KMS-11 (cell line): ENCODE measurements at regions not wholly inside any gene's neighbourhood (a gene's known extent, or its start where the extent isn't known, plus 50 kb on each side); places are given as distances from the start of the nearest gene placed in this dataset.
A peak's percentile ranks its signal among the peaks of the same experiment; 100 is the strongest.

ENCODE experiments used
- H2AFZ ChIP-seq: fragments of 200-600 bp; sonication (generic); 2 replicates; pipeline ENCODE4 v1.6.1; 2016; ENCODE audit warnings: antibody characterized with exemption, mixed run types, low read depth
- H3K27ac ChIP-seq: fragments of 200-600 bp; sonication (generic); 2 replicates; pipeline ENCODE4 v1.6.1; 2016; ENCODE audit warnings: mild to moderate bottlenecking, mixed run types
- H3K27me3 ChIP-seq: fragments of 200-600 bp; sonication (generic); 2 replicates; pipeline ENCODE4 v1.6.1; 2017; ENCODE audit warnings: mild to moderate bottlenecking, low read depth, mixed run types, moderate library complexity; ENCODE audit not compliant: insufficient read depth
- H3K36me3 ChIP-seq: fragments of 200-600 bp; sonication (generic); 2 replicates; pipeline ENCODE4 v1.6.1; 2017; ENCODE audit warnings: mild to moderate bottlenecking, mixed run types; ENCODE audit not compliant: insufficient read depth
- H3K4me1 ChIP-seq: fragments of 200-600 bp; sonication (generic); 2 replicates; pipeline ENCODE4 v1.6.1; 2016; ENCODE audit warnings: mild to moderate bottlenecking, low read depth, mixed run types; ENCODE audit not compliant: poor library complexity, severe bottlenecking
- H3K4me2 ChIP-seq: fragments of 200-600 bp; sonication (generic); 2 replicates; pipeline ENCODE4 v1.7.0; 2016; ENCODE audit warnings: mild to moderate bottlenecking, mixed run types
- H3K4me3 ChIP-seq: fragments of 200-600 bp; sonication (generic); IDR thresholded peaks from 2 replicates; pipeline ENCODE4 v1.6.1; 2017; ENCODE audit warnings: low read depth, low read length, mixed read lengths; ENCODE audit not compliant: insufficient read depth
- H3K79me2 ChIP-seq: fragments of 200-600 bp; sonication (generic); 2 replicates; pipeline ENCODE4 v1.6.1; 2016; ENCODE audit warnings: low read depth, mixed run types; ENCODE audit not compliant: insufficient read depth
- H3K9ac ChIP-seq: fragments of 200-600 bp; sonication (generic); 2 replicates; pipeline ENCODE4 v1.6.1; 2016; ENCODE audit warnings: mild to moderate bottlenecking, mixed run types
- H4K20me1 ChIP-seq: fragments of 200-600 bp; sonication (generic); 2 replicates; pipeline ENCODE4 v1.6.1; 2016; ENCODE audit warnings: mild to moderate bottlenecking, mixed run types; ENCODE audit not compliant: insufficient read depth
- CTCF ChIP-seq: fragments of 200-600 bp; sonication (generic); conservative IDR thresholded peaks from 2 replicates; pipeline ENCODE4 v1.6.1; 2017; ENCODE audit warnings: low read depth, mild to moderate bottlenecking, antibody characterized with exemption, low read length, moderate library complexity, mixed read lengths

- TF ChIP-seq CTCF = no peak
- peak overlapping the region; percentile 43 for H3K4me2 ChIP-seq
These were observed 247.2 kb upstream of the ZNF804A start for GRCh38 chr2:184351126-184351525.

GRCh38 chr2:184357033-184357432, 241.3 kb upstream of the ZNF804A start:
- H3K4me2 ChIP-seq = no peak overlapping the region
- H3K4me3 ChIP-seq = no peak overlapping the region
- no peaks in the 10 kb centered on the region for H3K27me3 ChIP-seq

More at GRCh38 chr2:184351126-184351525, 247.2 kb upstream of the ZNF804A start:
- Histone ChIP-seq H2AFZ (peak overlapping the region; percentile 45), H3K4me3 (no peak overlapping the region), H3K27ac (peak overlapping the region; percentile 25; the same call in 1 of the 2 replicates), H3K36me3 (no peaks in the 10 kb centered on the region), H3K4me1 (peaks cover 15% of the 10 kb centered on the region), H3K79me2 (no peaks in the 10 kb centered on the region), H4K20me1 (no peaks in the 10 kb centered on the region), H3K27me3 (no peaks in the 10 kb centered on the region), H3K9ac (no peak overlapping the region)

GRCh38 chr2:184359379-184359778, 238.9 kb upstream of the ZNF804A start:
- H3K36me3 ChIP-seq = no peaks in the 10 kb centered on the region
- no peak overlapping the region for H2AFZ ChIP-seq
- no peak overlapping the region for H3K9ac ChIP-seq
- H3K27me3 ChIP-seq = no peaks in the 10 kb centered on the region
- no peak overlapping the region for H3K27ac ChIP-seq
- no peaks in the 10 kb centered on the region for H3K4me1 ChIP-seq
- H3K4me2 ChIP-seq = no peak overlapping the region
- H3K4me3 ChIP-seq = no peak overlapping the region
- H3K79me2 ChIP-seq = no peaks in the 10 kb centered on the region
- TF ChIP-seq CTCF = no peak
- no peaks in the 10 kb centered on the region for H4K20me1 ChIP-seq

More at GRCh38 chr2:184357033-184357432, 241.3 kb upstream of the ZNF804A start:
- Histone ChIP-seq H3K27ac (no peak overlapping the region), H3K4me1 (peaks cover under 1% of the 10 kb centered on the region), H4K20me1 (no peaks in the 10 kb centered on the region), H3K36me3 (no peaks in the 10 kb centered on the region), H3K9ac (no peak overlapping the region), H3K79me2 (no peaks in the 10 kb centered on the region), H2AFZ (no peak overlapping the region)
- TF ChIP-seq CTCF = no peak

GRCh38 chr2:184363213-184363612, 235.1 kb upstream of the ZNF804A start:
- no peaks in the 10 kb centered on the region for H3K4me1 ChIP-seq
- H3K27ac ChIP-seq = no peak overlapping the region
- H3K4me3 ChIP-seq = no peak overlapping the region
- no peak overlapping the region for H3K9ac ChIP-seq
- TF ChIP-seq CTCF = no peak
- no peaks in the 10 kb centered on the region for H3K27me3 ChIP-seq
- H3K36me3 ChIP-seq = no peaks in the 10 kb centered on the region
- no peak overlapping the region for H2AFZ ChIP-seq
- H4K20me1 ChIP-seq = no peaks in the 10 kb centered on the region
- H3K79me2 ChIP-seq = no peaks in the 10 kb centered on the region
- H3K4me2 ChIP-seq = no peak overlapping the region
